ENCODE measurements at regions not wholly inside any gene's neighbourhood (a gene's known extent, or its start where the extent isn't known, plus 50 kb on each side); places are given as distances from the start of the nearest gene placed in this dataset.

DNA sequence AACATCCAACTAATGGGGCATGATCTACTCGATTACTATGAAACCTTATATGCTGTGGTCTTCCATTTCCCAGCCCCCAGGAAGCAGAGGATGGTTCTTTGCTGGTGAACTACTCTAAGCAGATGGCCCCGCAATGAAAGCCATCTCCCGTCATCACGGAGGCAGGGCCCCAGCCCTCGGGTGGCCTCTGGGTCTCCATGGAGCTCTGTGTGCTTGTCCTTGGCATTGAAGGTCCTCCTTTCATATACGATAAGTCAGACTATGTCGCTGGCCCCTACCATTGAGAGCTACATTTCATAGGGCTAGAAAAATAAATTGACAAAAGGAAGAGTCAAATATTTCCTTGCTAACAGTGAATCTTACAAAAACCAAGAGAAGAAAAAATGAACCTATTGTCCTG, 416.8 kb downstream of the CMPK2 start:
- TF ChIP-seq NANOG (IDR thresholded peaks at IDR 0.05; ENCODE audit: insufficient read depth, low read depth, low read length, poor library complexity, severe bottlenecking) (no peak), GABPA (IDR thresholded peaks at IDR 0.05; ENCODE audit: borderline replicate concordance, insufficient read depth, low read length) (no peak), KDM1A (IDR thresholded peaks at IDR 0.05; ENCODE audit: borderline replicate concordance, low read length) (no peak), MAFK (IDR thresholded peaks at IDR 0.05; ENCODE audit: low read depth, low read length) (no peak), KDM5A (IDR thresholded peaks at IDR 0.05; ENCODE audit: low read length) (no peak), SAP30 (IDR thresholded peaks at IDR 0.05; ENCODE audit: insufficient read depth, insufficient replicate concordance, low read length) (no peak), CREB1 (IDR thresholded peaks at IDR 0.05) (no peak), GTF2F1 (IDR thresholded peaks at IDR 0.05; ENCODE audit: borderline replicate concordance, low read depth, low read length) (no peak), POLR2A (IDR thresholded peaks at IDR 0.05; ENCODE audit: control extremely low read depth in 1 of 2, low read depth in 2 of 2, low read length in 2 of 2) (no peak), HDAC2 (IDR thresholded peaks at IDR 0.05; ENCODE audit: borderline replicate concordance in 1 of 2, low read depth in 2 of 2, low read length in 2 of 2) (no peak), RFX5 (IDR thresholded peaks at IDR 0.05; ENCODE audit: borderline replicate concordance, low read depth, low read length) (no peak)
- TF ChIP-seq, protein P1, sequence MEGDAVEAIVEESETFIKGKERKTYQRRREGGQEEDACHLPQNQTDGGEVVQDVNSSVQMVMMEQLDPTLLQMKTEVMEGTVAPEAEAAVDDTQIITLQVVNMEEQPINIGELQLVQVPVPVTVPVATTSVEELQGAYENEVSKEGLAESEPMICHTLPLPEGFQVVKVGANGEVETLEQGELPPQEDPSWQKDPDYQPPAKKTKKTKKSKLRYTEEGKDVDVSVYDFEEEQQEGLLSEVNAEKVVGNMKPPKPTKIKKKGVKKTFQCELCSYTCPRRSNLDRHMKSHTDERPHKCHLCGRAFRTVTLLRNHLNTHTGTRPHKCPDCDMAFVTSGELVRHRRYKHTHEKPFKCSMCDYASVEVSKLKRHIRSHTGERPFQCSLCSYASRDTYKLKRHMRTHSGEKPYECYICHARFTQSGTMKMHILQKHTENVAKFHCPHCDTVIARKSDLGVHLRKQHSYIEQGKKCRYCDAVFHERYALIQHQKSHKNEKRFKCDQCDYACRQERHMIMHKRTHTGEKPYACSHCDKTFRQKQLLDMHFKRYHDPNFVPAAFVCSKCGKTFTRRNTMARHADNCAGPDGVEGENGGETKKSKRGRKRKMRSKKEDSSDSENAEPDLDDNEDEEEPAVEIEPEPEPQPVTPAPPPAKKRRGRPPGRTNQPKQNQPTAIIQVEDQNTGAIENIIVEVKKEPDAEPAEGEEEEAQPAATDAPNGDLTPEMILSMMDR (IDR thresholded peaks at IDR 0.05; ENCODE audit: control extremely low read depth in 1 of 3, insufficient read depth in 1 of 3, low read depth in 1 of 3, low read length in 3 of 3) = no peak

Data from H1 (cell line).